SK-N-SH (cell line): ENCODE measurements at regions not wholly inside any gene's neighbourhood (a gene's known extent, or its start where the extent isn't known, plus 50 kb on each side); places are given as distances from the start of the nearest gene placed in this dataset.

Source experiments
- CTCF ChIA-PET: fragments of 300-600, 350-600 bp; formaldehyde crosslinking; extraction: SDS; loops from one replicate; lab custom pipeline; 2021; lab: Yijun Ruan, JAX
- POLR2A ChIA-PET: fragments of 350-600 bp; sonication (Branson Sonifier 250); formaldehyde crosslinking; extraction: SDS; loops from one replicate; lab custom pipeline; 2020; ENCODE audit warnings: antibody characterized with exemption, inconsistent platforms; lab: Yijun Ruan, JAX
- DNase-seq: peaks from one replicate; pipeline ENCODE4 v3.0.0; 2012
- H2AFZ ChIP-seq: fragments of 200-600 bp; sonication (generic); 2 replicates; pipeline ENCODE4 v1.8.1; 2016; ENCODE audit warnings: antibody characterized with exemption, mild to moderate bottlenecking, low read depth
- H3F3A ChIP-seq: fragments of 200-600 bp; sonication (generic); replicated peaks from 2 replicates; pipeline ENCODE3; 2016; ENCODE audit warnings: antibody characterized with exemption, mild to moderate bottlenecking; ENCODE audit not compliant: insufficient read depth
- H3K27ac ChIP-seq, 2 experiments: fragments of 200-500 bp in 1 of 2; fragments of 200-600 bp in 1 of 2; sonication (Bioruptor generic) in 1 of 2; sonication (generic), shearing (Covaris generic) in 1 of 2; 2 replicates each; pipeline versions ENCODE4 v1.5.1 to v1.6.1; 2014 to 2016; ENCODE audit warnings: low read depth in 2 of 2, inconsistent platforms in 1 of 2, low read length in 1 of 2, mild to moderate bottlenecking in 1 of 2, mixed read lengths in 1 of 2
- H3K27me3 ChIP-seq: fragments of 200-600 bp; sonication (generic), shearing (Covaris generic); 2 replicates; pipeline ENCODE4 v1.6.1; 2016; ENCODE audit warnings: mixed run types; ENCODE audit not compliant: insufficient read depth
- H3K36me3 ChIP-seq, 2 experiments: fragments of 200-500 bp in 1 of 2; fragments of 200-600 bp in 1 of 2; sonication (Bioruptor generic) in 1 of 2; sonication (generic) in 1 of 2; replicated peaks in 1 of 2; 2 replicates each; pipeline versions ENCODE3 to v1.5.1; 2014 to 2016; ENCODE audit warnings: low read length in 1 of 2, mild to moderate bottlenecking in 1 of 2; ENCODE audit not compliant: insufficient read depth in 2 of 2, control insufficient read depth in 1 of 2
- H3K4me1 ChIP-seq, 2 experiments: fragments of 200-500 bp in 1 of 2; fragments of 200-600 bp in 1 of 2; sonication (Bioruptor generic) in 1 of 2; sonication (generic), shearing (Covaris generic) in 1 of 2; 2 replicates each; pipeline versions ENCODE4 v1.5.1 to v1.6.1; 2014 to 2016; ENCODE audit warnings: low read depth in 1 of 2, low read length in 1 of 2, mixed run types in 1 of 2; ENCODE audit not compliant: insufficient read depth in 2 of 2, control insufficient read depth in 1 of 2
- H3K4me2 ChIP-seq: fragments of 200-600 bp; sonication (generic), shearing (Covaris generic); 2 replicates; pipeline ENCODE4 v1.6.1; 2017; ENCODE audit warnings: mixed run types
- H3K4me3 ChIP-seq, 2 experiments: fragments of 200-500 bp in 1 of 2; fragments of 200-600 bp in 1 of 2; sonication (Bioruptor generic) in 1 of 2; sonication (generic), shearing (Covaris generic) in 1 of 2; 2 replicates each; pipeline versions ENCODE4 v1.5.1 to v1.8.1; 2014 to 2016; ENCODE audit warnings: low read depth in 2 of 2, inconsistent platforms in 1 of 2, low read length in 1 of 2, mild to moderate bottlenecking in 1 of 2, mixed read lengths in 1 of 2, moderate library complexity in 1 of 2
- H3K79me2 ChIP-seq: fragments of 200-600 bp; sonication (generic); 2 replicates; pipeline ENCODE4 v1.8.1; 2017; ENCODE audit warnings: mild to moderate bottlenecking; ENCODE audit not compliant: insufficient read depth
- H3K9ac ChIP-seq: fragments of 200-600 bp; sonication (generic); 2 replicates; pipeline ENCODE4 v1.6.1; 2017; ENCODE audit warnings: mixed run types
- H3K9me2 ChIP-seq: fragments of 200-600 bp; sonication (generic); 2 replicates; pipeline ENCODE4 v1.6.1; 2017; ENCODE audit warnings: mixed run types
- H3K9me3 ChIP-seq: fragments of 200-600 bp; sonication (generic); 2 replicates; pipeline ENCODE4 v1.6.1; 2017; ENCODE audit warnings: mixed run types, mild to moderate bottlenecking, moderate library complexity
- H4K20me1 ChIP-seq: fragments of 200-600 bp; sonication (generic); 2 replicates; pipeline ENCODE4 v1.6.1; 2017; ENCODE audit warnings: mild to moderate bottlenecking, mixed run types; ENCODE audit not compliant: insufficient read depth
- ELF1 ChIP-seq: IDR thresholded peaks from 2 replicates; pipeline ENCODE4 v1.4.0; 2012
- FOSL2 ChIP-seq: IDR thresholded peaks from 2 replicates; pipeline ENCODE4 v1.4.0; 2012; ENCODE audit warnings: low read depth, mild to moderate bottlenecking, moderate library complexity, borderline replicate concordance
- FOXJ3 ChIP-seq: sonication (generic); formaldehyde crosslinking; IDR thresholded peaks from 2 replicates; pipeline ENCODE4 v1.5.1; 2020; ENCODE audit warnings: mild to moderate bottlenecking, missing genetic modification reagents
- FOXM1 ChIP-seq: IDR thresholded peaks from 2 replicates; pipeline ENCODE4 v1.4.0; 2012; ENCODE audit warnings: low read depth, mild to moderate bottlenecking
- GABPA ChIP-seq: IDR thresholded peaks from 2 replicates; pipeline ENCODE4 v1.4.0; 2012; ENCODE audit warnings: low read depth, mild to moderate bottlenecking
- JUND ChIP-seq: IDR thresholded peaks from 2 replicates; pipeline ENCODE4 v1.4.0; 2012
- NFIC ChIP-seq: IDR thresholded peaks from 2 replicates; pipeline ENCODE4 v1.4.0; 2012; ENCODE audit warnings: borderline replicate concordance
- NRF1 ChIP-seq: IDR thresholded peaks from 2 replicates; pipeline ENCODE4 v1.6.1; 2012; ENCODE audit warnings: low read depth, mild to moderate bottlenecking, low read length
- RAD21 ChIP-seq: IDR thresholded peaks from 2 replicates; pipeline ENCODE4 v1.6.1; 2012; ENCODE audit warnings: mild to moderate bottlenecking, low read length
- SMC3 ChIP-seq: IDR thresholded peaks from 2 replicates; pipeline ENCODE4 v1.6.1; 2012; ENCODE audit warnings: low read depth, low read length, improper control_type of control experiment
- TEAD4 ChIP-seq: IDR thresholded peaks from 2 replicates; pipeline ENCODE4 v1.4.0; 2012; ENCODE audit warnings: mild to moderate bottlenecking, borderline replicate concordance; ENCODE audit not compliant: insufficient read depth
- YY1 ChIP-seq: IDR thresholded peaks from 2 replicates; pipeline ENCODE4 v1.4.0; 2012; ENCODE audit warnings: low read depth, mild to moderate bottlenecking
- WGBS: methylation state at CpG from one replicate; pipeline ENCODE4 v1.1.6; 2017; ENCODE audit warnings: low lambda C conversion rate; 5-methylcytosine and 5-hydroxymethylcytosine counted together
- TF ChIP-seq, protein P1 (sequence below): fragments of 150-350 bp; IDR thresholded peaks from 2 replicates; pipeline ENCODE4 v1.6.1; 2016; ENCODE audit warnings: mild to moderate bottlenecking, low read depth, low read length
- TF ChIP-seq, protein P2 (sequence below): IDR thresholded peaks from 2 replicates; pipeline ENCODE4 v1.4.0; 2012; ENCODE audit warnings: low read depth, borderline replicate concordance

DNA sequence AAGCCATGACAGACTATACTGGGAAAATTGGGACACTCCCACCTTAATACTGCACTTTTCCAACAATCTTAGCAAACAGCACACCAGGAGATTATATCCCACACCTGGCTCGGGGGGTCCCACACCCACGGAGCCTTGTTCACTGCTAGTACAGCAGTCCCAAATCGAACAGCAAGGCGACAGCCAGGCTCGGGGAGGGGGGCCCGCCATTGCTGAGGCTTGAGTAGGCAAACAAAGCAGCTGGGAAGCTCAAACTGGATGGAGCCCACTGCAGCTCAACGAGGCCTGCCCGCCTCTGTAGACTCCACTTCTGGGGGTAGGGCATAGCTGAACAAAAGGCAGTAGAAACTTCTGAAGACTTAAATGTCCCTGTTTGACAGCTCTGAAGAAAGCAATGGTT lies 118.3 kb downstream of the MAGEB5 start:
- TF ChIP-seq GABPA (no peak), FOXJ3 (CRISPR knock-in tag) (no peak), TEAD4 (no peak), FOSL2 (no peak), NRF1 (no peak), ELF1 (no peak), NFIC (no peak), YY1 (no peak), JUND (no peak), SMC3 (no peak), FOXM1 (no peak)
- TF ChIP-seq, protein P1, sequence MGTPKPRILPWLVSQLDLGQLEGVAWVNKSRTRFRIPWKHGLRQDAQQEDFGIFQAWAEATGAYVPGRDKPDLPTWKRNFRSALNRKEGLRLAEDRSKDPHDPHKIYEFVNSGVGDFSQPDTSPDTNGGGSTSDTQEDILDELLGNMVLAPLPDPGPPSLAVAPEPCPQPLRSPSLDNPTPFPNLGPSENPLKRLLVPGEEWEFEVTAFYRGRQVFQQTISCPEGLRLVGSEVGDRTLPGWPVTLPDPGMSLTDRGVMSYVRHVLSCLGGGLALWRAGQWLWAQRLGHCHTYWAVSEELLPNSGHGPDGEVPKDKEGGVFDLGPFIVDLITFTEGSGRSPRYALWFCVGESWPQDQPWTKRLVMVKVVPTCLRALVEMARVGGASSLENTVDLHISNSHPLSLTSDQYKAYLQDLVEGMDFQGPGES: no peak
- TF ChIP-seq, protein P2, sequence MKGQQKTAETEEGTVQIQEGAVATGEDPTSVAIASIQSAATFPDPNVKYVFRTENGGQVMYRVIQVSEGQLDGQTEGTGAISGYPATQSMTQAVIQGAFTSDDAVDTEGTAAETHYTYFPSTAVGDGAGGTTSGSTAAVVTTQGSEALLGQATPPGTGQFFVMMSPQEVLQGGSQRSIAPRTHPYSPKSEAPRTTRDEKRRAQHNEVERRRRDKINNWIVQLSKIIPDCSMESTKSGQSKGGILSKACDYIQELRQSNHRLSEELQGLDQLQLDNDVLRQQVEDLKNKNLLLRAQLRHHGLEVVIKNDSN: no peak
- Histone ChIP-seq H3K4me3 (no peak overlapping the region), H3K27me3 (no peaks in the 10 kb centered on the region), H3K79me2 (no peaks in the 10 kb centered on the region), H3K4me2 (no peak overlapping the region), H3K4me1 (no peaks in the 10 kb centered on the region), H3K27ac (no peak overlapping the region), H2AFZ (no peak overlapping the region), H3K9ac (no peak overlapping the region), H3K9me3 (no peaks in the 10 kb centered on the region), H3K9me2 (no peaks in the 10 kb centered on the region), H3K36me3 (no peaks in the 10 kb centered on the region), H4K20me1 (no peaks in the 10 kb centered on the region), H3F3A (no peaks in the 10 kb centered on the region)
- whole genome bisulfite sequencing: 0% methylated on average over 6 of the region's 8 CpGs
- no peak for DNase-seq
- ChIA-PET CTCF (no interaction called here), POLR2A (no interaction called here)

DNA sequence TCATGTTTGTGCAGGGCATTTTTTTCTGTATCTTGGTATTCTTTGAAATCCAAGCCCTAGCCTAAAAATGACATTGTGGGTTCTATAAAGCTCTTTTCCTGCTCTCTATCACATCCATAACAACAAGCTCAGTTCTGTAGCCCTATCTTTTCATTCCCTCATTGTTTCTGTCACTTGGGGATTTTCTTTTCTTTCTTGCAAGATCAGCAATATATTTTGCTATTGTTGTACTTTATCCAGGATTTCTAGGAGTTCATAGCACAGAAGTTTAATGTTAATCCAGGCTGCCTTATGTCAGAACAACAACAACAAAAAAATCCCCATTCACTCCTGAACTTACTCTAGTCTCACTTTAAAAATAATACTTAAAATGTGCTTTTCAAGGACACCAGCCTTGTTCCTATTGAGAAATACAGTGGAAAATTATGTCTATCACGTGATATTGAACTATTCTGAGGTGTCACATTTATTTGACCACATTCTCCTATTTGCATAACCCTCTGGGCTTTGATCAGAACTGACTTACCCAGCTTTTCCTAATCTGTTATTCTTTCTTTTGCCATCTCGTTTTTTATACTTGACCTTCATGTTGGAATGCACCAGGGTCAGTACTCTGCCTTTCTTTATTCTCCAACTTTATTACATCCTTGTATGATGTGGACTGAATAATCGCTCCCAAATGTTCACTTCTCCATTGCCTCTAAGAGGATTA lies 112.8 kb downstream of the MAGEB5 start:
- Histone ChIP-seq H4K20me1 (no peaks in the 10 kb centered on the region), H3K9me2 (no peaks in the 10 kb centered on the region), H3K27me3 (no peaks in the 10 kb centered on the region), H3K79me2 (no peaks in the 10 kb centered on the region), H3K9ac (no peak overlapping the region), H3K9me3 (no peaks in the 10 kb centered on the region), H2AFZ (no peak overlapping the region), H3K27ac (no peak overlapping the region), H3K4me3 (no peak overlapping the region), H3K4me2 (no peak overlapping the region), H3K4me1 (no peaks in the 10 kb centered on the region), H3K36me3 (no peaks in the 10 kb centered on the region), H3F3A (no peaks in the 10 kb centered on the region)
- 0% methylated on average over 3 of the region's 3 CpGs for WGBS
- ChIA-PET POLR2A (no interaction called here), CTCF (no interaction called here)
- no peak for DNase-seq
- TF ChIP-seq RAD21 (no peak), NFIC (no peak)
- TF ChIP-seq, all 33 proteins: peak for 0
